HG03103 (cell line): ENCODE measurements at regions not wholly inside any gene's neighbourhood (a gene's known extent, or its start where the extent isn't known, plus 50 kb on each side); places are given as distances from the start of the nearest gene placed in this dataset.

Source experiments
- ATAC-seq: cut with Tn5 transposase; IDR thresholded peaks from one replicate; pipeline ENCODE4 v1.9.1; 2021; ENCODE audit warnings: low read depth; ENCODE audit not compliant: unreplicated experiment

GRCh38 chr5:2257326-2258244, 374.9 kb upstream of the IRX4 start:
- ATAC-seq, result no peak

- ATAC-seq, result no peak
These were observed 374.1 kb upstream of the IRX4 start for GRCh38 chr5:2256691-2257280.

- ATAC-seq, result no peak
These were observed 373.4 kb upstream of the IRX4 start for GRCh38 chr5:2255915-2256690.

GRCh38 chr5:2254880-2255750, 372.4 kb upstream of the IRX4 start:
- ATAC-seq, result no peak

- no peak for ATAC-seq
These were observed 371.7 kb upstream of the IRX4 start for GRCh38 chr5:2254406-2254805.

- ATAC-seq, result no peak
These were observed 370.6 kb upstream of the IRX4 start for GRCh38 chr5:2253040-2253975.

- ATAC-seq, result no peak
These were observed 369.0 kb upstream of the IRX4 start for GRCh38 chr5:2251751-2252150.

- no peak for ATAC-seq
These were observed 368.6 kb upstream of the IRX4 start for GRCh38 chr5:2251298-2251697.

- no peak for ATAC-seq
These were observed 367.7 kb upstream of the IRX4 start for GRCh38 chr5:2250365-2250950.

- ATAC-seq, result no peak
These were observed 366.7 kb upstream of the IRX4 start for GRCh38 chr5:2249442-2249841.

- ATAC-seq, result no peak
These were observed 366.3 kb upstream of the IRX4 start for GRCh38 chr5:2249026-2249425.

- ATAC-seq, result no peak
These were observed 359.8 kb upstream of the IRX4 start for GRCh38 chr5:2242539-2242938.

- ATAC-seq, result no peak
These were observed 359.1 kb upstream of the IRX4 start for GRCh38 chr5:2241842-2242241.

- no peak for ATAC-seq
These were observed 357.6 kb upstream of the IRX4 start for GRCh38 chr5:2240118-2240904.

- ATAC-seq, result no peak
These were observed 356.6 kb upstream of the IRX4 start for GRCh38 chr5:2239201-2239910.

- no peak for ATAC-seq
These were observed 356.0 kb upstream of the IRX4 start for GRCh38 chr5:2238732-2239131.

GRCh38 chr5:2227433-2227832, 344.7 kb upstream of the IRX4 start:
- no peak for ATAC-seq

GRCh38 chr5:2224689-2225088, 342.0 kb upstream of the IRX4 start:
- no peak for ATAC-seq
